ENCODE measurements at regions not wholly inside any gene's neighbourhood (a gene's known extent, or its start where the extent isn't known, plus 50 kb on each side); places are given as distances from the start of the nearest gene placed in this dataset.
"Not testable (repeated sequence)": the region's sequence is repeated elsewhere in the genome, so short reads cannot be mapped to it uniquely, and the experiment has no call there.

DNA sequence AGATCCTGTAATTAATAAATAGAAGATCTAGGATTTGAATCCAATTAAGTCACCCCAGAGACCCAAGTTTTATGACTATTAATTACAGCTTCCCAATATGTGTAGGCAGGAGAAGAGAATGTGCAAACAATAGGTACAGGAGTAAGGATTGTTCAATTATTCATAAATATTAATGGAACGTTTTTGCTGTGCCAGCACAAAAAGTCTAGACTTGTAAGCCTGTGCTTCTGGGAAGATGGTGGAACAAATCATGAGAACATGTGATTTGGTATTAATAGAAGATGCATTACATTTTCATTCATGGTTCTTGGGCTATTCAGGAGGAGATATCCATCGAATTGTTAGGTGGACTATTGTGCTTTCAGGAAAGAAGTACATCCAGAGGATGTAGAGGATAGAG lies 1240.9 kb downstream of the STIM2 start:
- no peak for DNase-seq
- Histone ChIP-seq H3K4me3 (no peak overlapping the region), H3K9me3 (no peaks in the 10 kb centered on the region), H3K36me3 (no peaks in the 10 kb centered on the region), H3K27ac (no peak overlapping the region), H3K27me3 (no peaks in the 10 kb centered on the region), H3K4me1 (no peaks in the 10 kb centered on the region)
- 67 to 74% (median 68%) methylated on average over 2 of the region's 2 CpGs for WGBS, 5 donors
- intact Hi-C loops (cut with DNase I; ENCODE audit: low total_unique reads) = no loop called here
- TF ChIP-seq POLR2A (IDR thresholded peaks at IDR 0.05) (no peak), POLR2AphosphoS5 (IDR thresholded peaks at IDR 0.05) (no peak), EP300 (IDR thresholded peaks at IDR 0.05) (no peak)
- TF ChIP-seq, protein P1, sequence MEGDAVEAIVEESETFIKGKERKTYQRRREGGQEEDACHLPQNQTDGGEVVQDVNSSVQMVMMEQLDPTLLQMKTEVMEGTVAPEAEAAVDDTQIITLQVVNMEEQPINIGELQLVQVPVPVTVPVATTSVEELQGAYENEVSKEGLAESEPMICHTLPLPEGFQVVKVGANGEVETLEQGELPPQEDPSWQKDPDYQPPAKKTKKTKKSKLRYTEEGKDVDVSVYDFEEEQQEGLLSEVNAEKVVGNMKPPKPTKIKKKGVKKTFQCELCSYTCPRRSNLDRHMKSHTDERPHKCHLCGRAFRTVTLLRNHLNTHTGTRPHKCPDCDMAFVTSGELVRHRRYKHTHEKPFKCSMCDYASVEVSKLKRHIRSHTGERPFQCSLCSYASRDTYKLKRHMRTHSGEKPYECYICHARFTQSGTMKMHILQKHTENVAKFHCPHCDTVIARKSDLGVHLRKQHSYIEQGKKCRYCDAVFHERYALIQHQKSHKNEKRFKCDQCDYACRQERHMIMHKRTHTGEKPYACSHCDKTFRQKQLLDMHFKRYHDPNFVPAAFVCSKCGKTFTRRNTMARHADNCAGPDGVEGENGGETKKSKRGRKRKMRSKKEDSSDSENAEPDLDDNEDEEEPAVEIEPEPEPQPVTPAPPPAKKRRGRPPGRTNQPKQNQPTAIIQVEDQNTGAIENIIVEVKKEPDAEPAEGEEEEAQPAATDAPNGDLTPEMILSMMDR (IDR thresholded peaks at IDR 0.05) = no peak

DNA sequence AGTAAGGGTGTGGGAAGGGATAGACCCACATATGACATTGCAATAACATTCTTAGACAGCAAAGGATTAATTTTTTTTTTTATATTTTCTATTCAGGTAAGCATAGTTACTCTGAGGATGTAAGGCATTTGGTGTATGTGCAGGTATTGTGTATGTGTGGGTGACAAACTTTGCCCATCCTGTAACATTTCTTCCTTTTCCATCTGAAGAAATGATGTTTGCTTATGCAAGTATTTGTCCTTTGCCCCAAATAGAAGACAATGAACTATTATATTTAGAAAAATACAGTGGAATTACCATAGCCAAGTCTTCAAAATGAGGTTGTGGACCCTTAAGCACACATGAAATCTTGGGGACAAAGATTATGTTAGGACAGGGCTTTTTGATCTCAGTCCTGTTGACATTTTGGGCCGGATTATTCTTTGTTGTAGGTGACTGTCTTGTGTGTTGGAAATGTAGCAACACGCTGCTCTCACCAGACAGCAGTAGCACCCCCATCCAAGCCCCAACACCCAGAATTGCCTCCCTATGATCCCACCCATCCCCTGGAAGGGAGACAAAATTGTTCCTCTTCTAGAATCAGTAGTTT lies 1244.7 kb downstream of the STIM2 start:
- no peaks in the 10 kb centered on the region for H3K4me1 ChIP-seq
- no peak overlapping the region for H3K4me3 ChIP-seq
- 67 to 77% (median 74%) methylated on average over 2 of the region's 2 CpGs for WGBS, 5 donors
- intact Hi-C loops (cut with DNase I; ENCODE audit: low total_unique reads) = no loop called here
- no peaks in the 10 kb centered on the region for H3K27me3 ChIP-seq
- DNase-seq = no peak
- H3K36me3 ChIP-seq = no peaks in the 10 kb centered on the region
- H3K9me3 ChIP-seq = no peaks in the 10 kb centered on the region
- TF ChIP-seq POLR2A (IDR thresholded peaks at IDR 0.05) (no peak), EP300 (IDR thresholded peaks at IDR 0.05) (no peak), POLR2AphosphoS5 (IDR thresholded peaks at IDR 0.05) (no peak)
- TF ChIP-seq, protein P1 (IDR thresholded peaks at IDR 0.05) = no peak
- no peak overlapping the region for H3K27ac ChIP-seq

DNA sequence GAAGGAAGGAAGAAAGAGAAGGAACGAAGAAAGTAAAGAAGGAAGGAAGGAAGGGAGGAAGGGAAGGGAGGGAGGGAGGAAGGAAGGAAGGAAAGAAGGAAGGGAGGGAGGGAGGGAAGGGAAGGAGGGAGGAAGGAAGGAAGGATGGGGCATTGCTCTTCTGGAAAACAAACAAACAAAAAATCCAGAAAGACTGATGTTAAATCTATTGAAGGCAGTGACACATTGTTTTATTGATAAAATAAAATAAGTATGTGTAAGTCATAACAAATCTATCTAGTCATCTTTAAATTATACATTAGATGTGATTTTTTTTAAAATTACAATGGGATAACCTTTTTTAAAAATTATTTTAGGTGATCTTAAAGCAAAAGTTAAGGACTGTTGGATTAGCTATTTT lies 1245.5 kb downstream of the STIM2 start:
- DNase-seq = no peak
- 45 to 80% (median 69%) methylated on average over 1 of the region's 1 CpG for WGBS, 5 donors
- no peak overlapping the region for H3K27ac ChIP-seq
- intact Hi-C loops (cut with DNase I; ENCODE audit: low total_unique reads) = no loop called here
- H3K4me1 ChIP-seq = no peaks in the 10 kb centered on the region
- H3K4me3 ChIP-seq = no peak overlapping the region
- no peaks in the 10 kb centered on the region for H3K36me3 ChIP-seq
- no peaks in the 10 kb centered on the region for H3K27me3 ChIP-seq
- no peak for TF ChIP-seq EP300 (IDR thresholded peaks at IDR 0.05)
- TF ChIP-seq, protein P1 (IDR thresholded peaks at IDR 0.05) = no peak
- no peak for TF ChIP-seq POLR2A (IDR thresholded peaks at IDR 0.05)
- no peak for TF ChIP-seq POLR2AphosphoS5 (IDR thresholded peaks at IDR 0.05)
- no peaks in the 10 kb centered on the region for H3K9me3 ChIP-seq

DNA sequence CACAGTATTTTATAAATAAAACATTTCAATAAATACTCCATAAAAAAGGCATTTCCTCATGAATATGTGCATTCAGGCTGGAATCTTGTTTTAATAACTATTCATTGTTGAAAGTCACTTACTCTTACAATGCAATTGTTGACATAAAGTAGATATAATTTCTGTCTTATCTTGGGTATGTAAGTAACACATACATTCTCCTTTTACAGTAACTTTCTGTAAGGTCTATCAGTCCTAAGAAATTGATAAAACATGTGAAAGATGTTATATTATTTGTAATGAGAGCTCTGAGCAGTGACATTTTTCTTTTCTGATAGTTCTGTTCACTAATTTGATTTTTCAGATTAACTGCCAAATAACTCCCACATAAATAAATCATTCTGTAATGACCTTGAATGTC lies 1249.2 kb downstream of the STIM2 start:
- no peak overlapping the region for H3K4me3 ChIP-seq
- H3K4me1 ChIP-seq = no peaks in the 10 kb centered on the region
- intact Hi-C loops (cut with DNase I; ENCODE audit: low total_unique reads) = no loop called here
- TF ChIP-seq POLR2A (IDR thresholded peaks at IDR 0.05) (no peak), EP300 (IDR thresholded peaks at IDR 0.05) (no peak), POLR2AphosphoS5 (IDR thresholded peaks at IDR 0.05) (no peak)
- TF ChIP-seq, protein P1 (IDR thresholded peaks at IDR 0.05) = no peak
- peaks cover 0 to 10% (median 3%) of the 10 kb centered on the region in 4 donors for H3K9me3 ChIP-seq
- no peak overlapping the region for H3K27ac ChIP-seq
- no peaks in the 10 kb centered on the region for H3K27me3 ChIP-seq
- H3K36me3 ChIP-seq = no peaks in the 10 kb centered on the region
- no peak for DNase-seq

DNA sequence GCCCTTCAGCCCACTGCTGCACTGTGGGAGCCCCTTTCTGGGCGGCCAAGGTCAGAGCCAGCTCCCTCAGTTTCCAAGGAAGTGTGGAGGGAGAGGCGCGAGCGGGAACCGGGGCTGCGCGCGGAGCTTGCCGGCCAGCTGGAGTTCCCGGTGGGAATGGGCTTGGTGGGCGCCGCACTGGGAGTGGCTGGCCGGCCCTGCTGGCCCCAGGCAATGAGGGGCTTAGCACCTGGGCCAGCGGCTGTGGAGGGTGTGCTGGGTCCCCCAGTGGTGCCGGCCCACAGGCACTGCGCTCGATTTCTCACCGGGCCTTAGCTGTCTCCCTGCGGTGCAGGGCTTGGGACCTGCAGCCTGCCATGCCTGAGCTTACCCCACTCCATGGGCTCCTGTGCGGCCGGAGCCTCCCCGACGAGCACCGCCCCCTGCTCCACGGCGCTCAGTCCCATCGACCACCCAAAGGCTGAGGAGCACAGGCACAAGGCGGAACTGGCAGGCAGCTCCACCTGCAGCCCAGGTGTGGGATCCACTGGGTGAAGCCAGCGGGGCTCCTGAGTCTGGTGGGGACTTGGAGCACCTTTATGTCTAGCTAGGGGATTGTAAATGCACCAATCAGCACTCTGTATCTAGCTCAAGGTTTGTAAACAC lies 1252.2 kb downstream of the STIM2 start:
- H3K4me3 ChIP-seq; H3K27ac ChIP-seq; DNase-seq; H3K4me1 ChIP-seq; H3K27me3 ChIP-seq; intact Hi-C loops (cut with DNase I; ENCODE audit: low total_unique reads); H3K36me3 ChIP-seq: not testable (repeated sequence)
- WGBS, 5 donors = 88 to 98% (median 97%) methylated on average over 16 to 29 of the region's 29 CpGs
- H3K9me3 ChIP-seq = peaks cover 0 to 24% (median 3%) of the 10 kb centered on the region in 4 donors

DNA sequence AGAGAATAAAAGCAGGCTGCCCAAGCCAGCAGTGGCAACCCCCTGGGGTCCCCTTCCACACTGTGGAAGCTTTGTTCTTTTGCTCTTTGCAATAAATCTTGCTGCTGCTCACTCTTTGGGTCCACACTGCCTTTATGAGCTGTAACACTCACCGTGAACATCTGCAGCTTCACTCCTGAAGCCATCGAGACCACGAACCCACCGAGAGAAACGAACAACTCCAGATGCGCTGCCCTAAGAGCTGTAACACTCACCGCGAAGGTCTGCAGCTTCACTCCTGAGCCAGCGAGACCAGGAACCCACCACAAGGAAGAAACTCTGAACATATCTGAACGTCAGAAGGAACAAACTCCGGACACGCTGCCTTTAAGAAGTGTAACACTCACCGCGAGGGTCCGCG lies 1252.9 kb downstream of the STIM2 start:
- intact Hi-C loops (cut with DNase I; ENCODE audit: low total_unique reads); H3K27ac ChIP-seq; H3K27me3 ChIP-seq; H3K4me3 ChIP-seq; DNase-seq; H3K36me3 ChIP-seq; H3K4me1 ChIP-seq: not testable (repeated sequence)
- 86 to 95% (median 94%) methylated on average over 16 of the region's 16 CpGs for WGBS, 5 donors
- peaks cover 0 to 24% (median 3%) of the 10 kb centered on the region in 4 donors for H3K9me3 ChIP-seq

DNA sequence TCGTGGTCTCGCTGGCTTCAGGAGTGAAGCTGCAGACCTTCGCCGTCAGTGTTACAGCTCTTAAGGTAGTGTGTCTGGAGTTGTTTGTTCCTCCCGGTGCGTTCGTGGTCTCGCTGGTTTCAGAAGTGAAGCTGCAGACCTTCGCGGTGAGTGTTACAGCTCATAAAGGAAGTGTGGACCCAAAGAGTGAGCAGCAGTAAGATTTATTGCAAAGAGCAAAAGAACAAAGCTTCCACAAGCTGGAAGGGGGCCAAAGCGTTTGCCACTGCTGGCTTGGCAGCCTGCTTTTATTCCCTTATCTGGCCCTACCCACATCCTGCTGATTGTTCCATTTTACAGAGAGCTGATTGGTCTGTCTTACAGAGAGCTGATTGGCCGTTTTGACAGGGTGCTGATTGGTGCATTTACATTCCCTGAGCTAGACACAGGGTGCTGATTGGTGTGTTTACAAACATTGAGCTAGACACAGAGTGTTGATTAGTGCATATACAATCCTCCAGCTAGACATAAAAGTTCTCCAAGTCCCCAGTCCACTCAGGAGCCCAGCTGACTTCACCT lies 1256.0 kb downstream of the STIM2 start:
- 60 to 72% (median 67%) methylated on average over 11 to 12 of the region's 12 CpGs for WGBS, 5 donors
- H3K27ac ChIP-seq; H3K36me3 ChIP-seq; intact Hi-C loops (cut with DNase I; ENCODE audit: low total_unique reads); H3K4me3 ChIP-seq; H3K4me1 ChIP-seq; H3K27me3 ChIP-seq; DNase-seq: not testable (repeated sequence)
- peaks cover 0 to 24% (median 3%) of the 10 kb centered on the region in 4 donors for H3K9me3 ChIP-seq
